Heart right ventricle (tissue), 16 donors: ENCODE measurements at regions not wholly inside any gene's neighbourhood (a gene's known extent, or its start where the extent isn't known, plus 50 kb on each side); places are given as distances from the start of the nearest gene placed in this dataset.

Experiments
- ATAC-seq, 8 donors: fragments of 200-7000 bp; cut with Tn5 transposase; one replicate each; pipeline ENCODE4 v1.9.1; 2020; ENCODE audit warnings: mild to moderate bottlenecking in 8 of 8, moderate library complexity in 8 of 8, moderate number of reproducible peaks in 1 of 8
- DNase-seq, 2 donors: peaks; one replicate each; pipeline ENCODE4 v3.0.0-alpha.2; 2020
- H3K27ac ChIP-seq, 10 donors: fragments of 200-600 bp; sonication (generic) in 2 of 10; one replicate each; pipeline versions ENCODE4 v1.5.0 to v1.8.0; 2020 to 2022; ENCODE audit warnings: mild to moderate bottlenecking in 3 of 10
- H3K27me3 ChIP-seq, 7 donors: fragments of 200-600 bp; one replicate each; pipeline ENCODE4 v1.8.0; 2021 to 2022; ENCODE audit warnings: mild to moderate bottlenecking in 2 of 7
- H3K36me3 ChIP-seq, 9 donors: fragments of 200-600 bp; sonication (generic) in 1 of 9; one replicate each; pipeline versions ENCODE4 v1.5.0 to v1.8.0; 2020 to 2022; ENCODE audit warnings: mild to moderate bottlenecking in 2 of 9
- H3K4me1 ChIP-seq, 9 donors: fragments of 200-600 bp; sonication (generic) in 1 of 9; one replicate each; pipeline versions ENCODE4 v1.5.0 to v1.8.0; 2020 to 2022; ENCODE audit warnings: mild to moderate bottlenecking in 4 of 9
- H3K4me3 ChIP-seq, 10 donors: fragments of 200-600 bp; sonication (generic) in 2 of 10; one replicate each; pipeline versions ENCODE4 v1.5.0 to v1.8.0; 2020 to 2022; ENCODE audit warnings: mild to moderate bottlenecking in 7 of 10, moderate library complexity in 2 of 10
- H3K9me3 ChIP-seq, 11 donors: fragments of 200-600 bp in 10 of 11; sonication (generic) in 2 of 11; one replicate each; pipeline versions ENCODE4 v1.5.0 to v1.8.0; 2013 to 2022; ENCODE audit warnings: mild to moderate bottlenecking in 2 of 11, control low read depth in 1 of 11, moderate library complexity in 1 of 11
- WGBS, 2 donors: extraction: QIAGEN DNeasy Blood & Tissue Kit; methylation state at CpG; one replicate each; pipeline ENCODE4 v1.1.7; 2013; ENCODE audit warnings: inconsistent platforms in 1 of 2; 5-methylcytosine and 5-hydroxymethylcytosine counted together
- intact Hi-C, 10 donors: fragments of 100-400 bp; cut with DNase I; formaldehyde crosslinking; loops; one replicate each; pipeline versions ENCODE4 v1.11.1 to v1.14.2; 2022
- TF ChIP-seq, protein P1 (sequence below), 9 donors: fragments of 200-600 bp; sonication (generic) in 2 of 9; IDR thresholded peaks; one replicate each; pipeline versions ENCODE4 v1.5.0 to v1.8.0; 2021 to 2022; ENCODE audit warnings: antibody characterized with exemption in 9 of 9, mild to moderate bottlenecking in 5 of 9, moderate library complexity in 1 of 9
- donor health status: Arrhythmogenic right ventricular cardiomyopathy.
- donor health status: ischemic (EF 13 %, LVEDD 7.1; RV severe dilation, severe dysfunction).
- donor health status: healthy with polysubstance abuse.
- donor health status: DM: no; HTN: yes; CAD: no.
- donor health status: DM: no; HTN: no; CAD: no.
- donor health status: ischemic (EF 25% LVEDD 6.9; RV normal size, moderate dysfunction).
- donor health status: ischemic (EF 25% LVEDD 5.7; RV mildly dilated, moderate dysfunction).
- donor health status: healthy.
- donor health status: DM: yes; HTN: yes; CAD: no.
- donor health status: Ischemic cardiomyopathy.
- donor health status: ischemic (EF 35%, LVEDD 5.7; RV mildly dilated, moderate dysfunction).
- donor health status: nonischemic (EF 11% LVEDD 7.7; RV severe dilation, severe dysfunction).
- donor health status: DM: yes; HTN: yes; CAD: no.
- donor health status: PGD.
- donor health status: ischemic (EF 29% LVEDD 5.4; RV normal size, mild dysfunction).
- donor health status: nonischemic (EF 23%, LVEDD 6.1; RV moderate dilation, normal function).

DNA sequence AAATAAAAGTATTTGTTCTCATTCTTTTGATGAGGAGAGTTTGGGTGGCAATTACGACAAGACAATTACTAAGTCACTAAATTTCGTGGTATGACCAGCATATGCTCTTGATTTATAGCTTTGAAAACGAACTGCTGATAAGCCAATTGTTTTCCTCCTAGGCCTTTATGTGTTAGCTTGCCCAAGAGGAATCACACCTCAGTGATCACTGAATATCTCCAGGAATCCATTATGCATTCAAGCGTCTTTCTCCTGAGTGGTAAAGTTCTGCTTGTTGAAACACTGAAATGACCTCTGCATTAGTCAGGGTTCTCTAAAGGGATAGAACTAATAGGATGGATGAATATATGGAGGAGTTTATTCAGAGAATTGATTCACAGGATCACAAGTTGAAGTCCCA, 677.7 kb upstream of the MEF2C start:
- 77 to 78% methylated on average over 4 of the region's 4 CpGs for WGBS, 2 donors
- DNase-seq (no peak), ATAC-seq (no peak)
- no peak overlapping the region for H3K27ac ChIP-seq
- intact Hi-C loops = no loop called here
- no peaks in the 10 kb centered on the region for H3K4me1 ChIP-seq
- H3K36me3 ChIP-seq = no peaks in the 10 kb centered on the region
- H3K9me3 ChIP-seq = no peaks in the 10 kb centered on the region
- TF ChIP-seq, protein P1, sequence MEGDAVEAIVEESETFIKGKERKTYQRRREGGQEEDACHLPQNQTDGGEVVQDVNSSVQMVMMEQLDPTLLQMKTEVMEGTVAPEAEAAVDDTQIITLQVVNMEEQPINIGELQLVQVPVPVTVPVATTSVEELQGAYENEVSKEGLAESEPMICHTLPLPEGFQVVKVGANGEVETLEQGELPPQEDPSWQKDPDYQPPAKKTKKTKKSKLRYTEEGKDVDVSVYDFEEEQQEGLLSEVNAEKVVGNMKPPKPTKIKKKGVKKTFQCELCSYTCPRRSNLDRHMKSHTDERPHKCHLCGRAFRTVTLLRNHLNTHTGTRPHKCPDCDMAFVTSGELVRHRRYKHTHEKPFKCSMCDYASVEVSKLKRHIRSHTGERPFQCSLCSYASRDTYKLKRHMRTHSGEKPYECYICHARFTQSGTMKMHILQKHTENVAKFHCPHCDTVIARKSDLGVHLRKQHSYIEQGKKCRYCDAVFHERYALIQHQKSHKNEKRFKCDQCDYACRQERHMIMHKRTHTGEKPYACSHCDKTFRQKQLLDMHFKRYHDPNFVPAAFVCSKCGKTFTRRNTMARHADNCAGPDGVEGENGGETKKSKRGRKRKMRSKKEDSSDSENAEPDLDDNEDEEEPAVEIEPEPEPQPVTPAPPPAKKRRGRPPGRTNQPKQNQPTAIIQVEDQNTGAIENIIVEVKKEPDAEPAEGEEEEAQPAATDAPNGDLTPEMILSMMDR (IDR thresholded peaks at IDR 0.05) = no peak
- no peaks in the 10 kb centered on the region for H3K27me3 ChIP-seq
- H3K4me3 ChIP-seq = no peak overlapping the region

DNA sequence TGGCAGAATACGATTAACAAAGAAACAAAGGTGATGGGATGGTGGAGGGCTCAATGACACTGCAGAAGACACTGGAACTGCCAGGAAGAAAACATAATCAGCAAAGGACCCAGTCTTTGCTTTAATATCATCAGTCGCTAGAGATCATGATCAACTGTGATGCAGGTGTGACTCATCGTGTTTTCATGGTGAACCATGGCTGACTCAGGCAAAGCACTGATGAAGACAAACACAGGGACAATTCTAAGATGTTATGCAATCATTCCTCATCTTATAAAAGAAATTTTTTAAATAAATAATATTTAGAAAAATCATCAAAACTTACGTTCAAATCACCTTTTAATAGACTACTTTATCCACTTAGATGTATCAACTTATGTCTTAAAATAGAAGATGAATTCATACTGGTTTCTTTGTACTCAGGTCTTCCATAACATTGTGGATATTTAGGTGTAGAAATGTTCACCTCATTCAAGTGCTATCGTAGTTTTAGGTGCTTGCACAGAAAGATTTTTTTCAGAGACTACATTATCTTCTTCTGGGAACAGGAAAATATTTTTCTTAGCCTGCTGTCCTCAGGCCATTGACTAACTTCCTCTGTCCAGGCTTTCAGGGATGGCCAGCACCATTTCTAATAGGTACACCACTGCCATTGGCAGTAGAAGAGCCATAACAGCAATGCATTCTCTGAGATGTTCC, 673.4 kb upstream of the MEF2C start:
- intact Hi-C loops = no loop called here

DNA sequence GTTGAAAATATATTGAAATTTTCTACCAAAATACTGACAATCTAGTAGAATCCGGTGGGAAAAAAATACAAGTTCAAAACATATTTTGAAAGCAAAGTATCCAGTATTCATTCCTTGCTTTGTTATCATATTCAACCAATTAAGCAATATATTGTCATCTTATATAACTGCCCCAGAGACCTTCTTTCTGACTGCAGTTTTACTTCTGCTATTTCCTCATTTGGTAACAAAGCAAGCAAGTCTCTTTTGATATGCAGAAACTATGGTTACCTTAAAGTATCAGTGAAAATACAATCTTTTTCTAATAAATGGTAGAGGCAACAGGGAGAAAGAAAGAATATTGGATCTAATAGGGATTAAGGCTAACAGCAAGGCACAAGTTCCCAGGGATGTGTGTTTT, 663.7 kb upstream of the MEF2C start:
- TF ChIP-seq, protein P1 (IDR thresholded peaks at IDR 0.05) = no peak
- DNase-seq (no peak), ATAC-seq (no peak)
- intact Hi-C loops = no loop called here
- Histone ChIP-seq H3K27ac (no peak overlapping the region), H3K27me3 (no peaks in the 10 kb centered on the region), H3K4me3 (no peak overlapping the region), H3K36me3 (no peaks in the 10 kb centered on the region), H3K9me3 (no peaks in the 10 kb centered on the region), H3K4me1 (no peaks in the 10 kb centered on the region)
- WGBS, 2 donors = 91 to 98% methylated on average over 1 of the region's 1 CpG

More for the DNA sequence above, 673.4 kb upstream of the MEF2C start:
- H3K4me3 ChIP-seq = no peak overlapping the region
- WGBS, 2 donors = 80 to 92% methylated on average over 5 of the region's 5 CpGs
- H3K27ac ChIP-seq = no peak overlapping the region
- ATAC-seq (no peak), DNase-seq (no peak)
- no peaks in the 10 kb centered on the region for H3K27me3 ChIP-seq
- TF ChIP-seq, protein P1 (IDR thresholded peaks at IDR 0.05) = no peak
- H3K4me1 ChIP-seq = no peaks in the 10 kb centered on the region
- H3K9me3 ChIP-seq = no peaks in the 10 kb centered on the region
- no peaks in the 10 kb centered on the region for H3K36me3 ChIP-seq

DNA sequence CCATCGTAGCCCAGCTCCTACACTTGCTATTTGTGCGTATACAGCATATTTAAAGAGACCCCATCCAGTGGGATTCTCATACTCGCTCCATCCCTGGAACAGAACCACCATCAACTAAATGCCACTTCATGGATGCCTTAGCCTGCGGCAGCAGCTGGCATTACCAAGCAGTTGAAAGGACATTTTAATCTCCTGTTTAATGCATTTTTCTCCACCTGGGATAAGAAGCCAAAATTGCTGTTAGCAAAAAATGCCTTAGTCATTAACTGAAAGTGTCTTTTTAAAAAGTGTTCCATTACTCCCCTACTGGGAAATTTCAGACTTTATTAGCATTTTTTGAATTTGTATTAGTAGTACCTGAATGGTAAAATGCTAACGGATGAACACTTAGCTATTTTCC, 662.6 kb upstream of the MEF2C start:
- TF ChIP-seq, protein P1 (IDR thresholded peaks at IDR 0.05) = no peak
- Histone ChIP-seq H3K27ac (no peak overlapping the region), H3K4me1 (no peaks in the 10 kb centered on the region), H3K9me3 (no peaks in the 10 kb centered on the region), H3K4me3 (no peak overlapping the region), H3K27me3 (no peaks in the 10 kb centered on the region), H3K36me3 (no peaks in the 10 kb centered on the region)
- ATAC-seq (no peak), DNase-seq (no peak)
- WGBS, 2 donors = 91 to 93% methylated on average over 5 of the region's 5 CpGs
- intact Hi-C loops = no loop called here
